ENCODE measurements at regions not wholly inside any gene's neighbourhood (a gene's known extent, or its start where the extent isn't known, plus 50 kb on each side); places are given as distances from the start of the nearest gene placed in this dataset.

DNA sequence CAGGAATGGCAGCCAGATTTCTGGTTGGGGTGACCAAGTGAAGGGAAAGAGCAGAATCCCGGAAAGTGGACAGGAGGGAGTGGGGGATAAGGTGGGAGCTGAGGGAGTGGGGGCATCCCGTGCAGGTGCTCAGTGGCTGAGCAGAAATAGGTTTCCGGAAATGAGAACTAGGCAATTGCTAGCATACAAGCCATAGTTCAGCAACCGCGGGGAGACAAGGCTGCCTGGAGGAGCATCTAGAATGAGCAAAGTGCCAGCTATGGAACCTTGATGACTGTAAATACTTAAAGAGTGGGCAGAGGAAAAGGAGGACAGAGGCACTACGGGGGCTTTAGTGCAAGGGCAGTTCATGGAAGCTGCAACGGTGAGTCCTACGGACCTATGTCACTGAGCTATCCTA is 220.2 kb downstream of the BCL11A start:
- no peak overlapping the region for H3K27ac ChIP-seq (ENCODE audit: low read length)
- ATAC-seq (ENCODE audit: insufficient read depth, low read depth) = no peak
- H4K20me1 ChIP-seq (ENCODE audit: insufficient read depth, low read length) = no peaks in the 10 kb centered on the region
- no peak for DNase-seq
- no peak overlapping the region for H3K4me2 ChIP-seq (ENCODE audit: insufficient read depth, low read length)
- H3K4me1 ChIP-seq (ENCODE audit: insufficient read depth, low read length) = no peaks in the 10 kb centered on the region
- H3K36me3 ChIP-seq (ENCODE audit: insufficient read depth, low read length) = no peaks in the 10 kb centered on the region
- no peaks in the 10 kb centered on the region for H3K79me2 ChIP-seq (ENCODE audit: insufficient read depth, low read length)
- TF ChIP-seq EZH2 (IDR thresholded peaks at IDR 0.05; ENCODE audit: borderline replicate concordance, low read depth, low read length, severe bottlenecking) = no peak
- TF ChIP-seq, protein P1, sequence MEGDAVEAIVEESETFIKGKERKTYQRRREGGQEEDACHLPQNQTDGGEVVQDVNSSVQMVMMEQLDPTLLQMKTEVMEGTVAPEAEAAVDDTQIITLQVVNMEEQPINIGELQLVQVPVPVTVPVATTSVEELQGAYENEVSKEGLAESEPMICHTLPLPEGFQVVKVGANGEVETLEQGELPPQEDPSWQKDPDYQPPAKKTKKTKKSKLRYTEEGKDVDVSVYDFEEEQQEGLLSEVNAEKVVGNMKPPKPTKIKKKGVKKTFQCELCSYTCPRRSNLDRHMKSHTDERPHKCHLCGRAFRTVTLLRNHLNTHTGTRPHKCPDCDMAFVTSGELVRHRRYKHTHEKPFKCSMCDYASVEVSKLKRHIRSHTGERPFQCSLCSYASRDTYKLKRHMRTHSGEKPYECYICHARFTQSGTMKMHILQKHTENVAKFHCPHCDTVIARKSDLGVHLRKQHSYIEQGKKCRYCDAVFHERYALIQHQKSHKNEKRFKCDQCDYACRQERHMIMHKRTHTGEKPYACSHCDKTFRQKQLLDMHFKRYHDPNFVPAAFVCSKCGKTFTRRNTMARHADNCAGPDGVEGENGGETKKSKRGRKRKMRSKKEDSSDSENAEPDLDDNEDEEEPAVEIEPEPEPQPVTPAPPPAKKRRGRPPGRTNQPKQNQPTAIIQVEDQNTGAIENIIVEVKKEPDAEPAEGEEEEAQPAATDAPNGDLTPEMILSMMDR (IDR thresholded peaks at IDR 0.05; ENCODE audit: borderline replicate concordance, extremely low read depth, low read length, poor library complexity, severe bottlenecking) = no peak
- no peaks in the 10 kb centered on the region for H3K9me3 ChIP-seq (ENCODE audit: insufficient read depth, low read length, severe bottlenecking)
- no peak overlapping the region for H2AFZ ChIP-seq (ENCODE audit: low read depth, low read length)
- H3K4me3 ChIP-seq (ENCODE audit: low read depth in 1 of 2, low read length in 2 of 2) = no peak overlapping the region
- H3K27me3 ChIP-seq (ENCODE audit: insufficient read depth, low read length, poor library complexity) = no peaks in the 10 kb centered on the region
- H3K9ac ChIP-seq (ENCODE audit: low read depth, low read length) = no peak overlapping the region

DNA sequence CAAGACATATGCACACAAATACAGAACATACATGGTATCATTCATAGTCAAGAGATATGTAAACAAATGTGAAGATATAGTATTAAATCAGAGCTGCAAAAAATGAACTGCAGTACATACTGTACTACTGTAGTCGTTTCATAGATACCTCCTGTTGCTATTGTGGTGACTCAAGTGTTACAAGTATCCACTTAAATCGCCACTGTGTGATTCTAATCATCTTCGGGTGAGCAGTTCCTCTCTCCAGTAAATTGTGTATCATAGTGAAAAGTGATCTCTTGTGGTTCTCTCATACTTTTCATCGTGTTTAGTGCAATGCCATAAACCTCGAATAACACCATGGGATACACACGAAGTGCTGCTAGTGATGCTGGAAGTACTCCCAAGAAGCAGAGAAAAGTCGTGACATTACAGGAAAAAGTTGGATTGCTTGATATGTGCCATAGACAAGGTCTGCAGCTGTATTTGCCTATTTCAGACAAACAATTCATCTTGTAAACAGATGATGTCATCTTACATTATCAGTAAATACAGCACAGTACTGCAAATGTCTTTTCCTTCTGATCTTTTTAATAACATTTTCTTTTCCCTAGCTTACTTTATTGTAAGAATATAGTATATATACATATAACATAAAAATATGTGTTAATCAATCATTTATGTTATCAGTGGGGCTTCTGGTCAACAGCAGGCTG is 222.2 kb downstream of the BCL11A start:
- ATAC-seq (ENCODE audit: insufficient read depth, low read depth) = no peak
- TF ChIP-seq, protein P1 (IDR thresholded peaks at IDR 0.05; ENCODE audit: borderline replicate concordance, extremely low read depth, low read length, poor library complexity, severe bottlenecking) = no peak
- TF ChIP-seq EZH2 (IDR thresholded peaks at IDR 0.05; ENCODE audit: borderline replicate concordance, low read depth, low read length, severe bottlenecking) = no peak
- no peaks in the 10 kb centered on the region for H3K4me1 ChIP-seq (ENCODE audit: insufficient read depth, low read length)
- H3K27me3 ChIP-seq (ENCODE audit: insufficient read depth, low read length, poor library complexity) = no peaks in the 10 kb centered on the region
- H3K9ac ChIP-seq (ENCODE audit: low read depth, low read length) = no peak overlapping the region
- no peak overlapping the region for H2AFZ ChIP-seq (ENCODE audit: low read depth, low read length)
- H3K27ac ChIP-seq (ENCODE audit: low read length) = no peak overlapping the region
- no peaks in the 10 kb centered on the region for H3K36me3 ChIP-seq (ENCODE audit: insufficient read depth, low read length)
- no peaks in the 10 kb centered on the region for H3K79me2 ChIP-seq (ENCODE audit: insufficient read depth, low read length)
- no peak overlapping the region for H3K4me3 ChIP-seq (ENCODE audit: low read depth in 1 of 2, low read length in 2 of 2)
- no peaks in the 10 kb centered on the region for H3K9me3 ChIP-seq (ENCODE audit: insufficient read depth, low read length, severe bottlenecking)
- DNase-seq = no peak
- no peak overlapping the region for H3K4me2 ChIP-seq (ENCODE audit: insufficient read depth, low read length)
- no peaks in the 10 kb centered on the region for H4K20me1 ChIP-seq (ENCODE audit: insufficient read depth, low read length)

DNA sequence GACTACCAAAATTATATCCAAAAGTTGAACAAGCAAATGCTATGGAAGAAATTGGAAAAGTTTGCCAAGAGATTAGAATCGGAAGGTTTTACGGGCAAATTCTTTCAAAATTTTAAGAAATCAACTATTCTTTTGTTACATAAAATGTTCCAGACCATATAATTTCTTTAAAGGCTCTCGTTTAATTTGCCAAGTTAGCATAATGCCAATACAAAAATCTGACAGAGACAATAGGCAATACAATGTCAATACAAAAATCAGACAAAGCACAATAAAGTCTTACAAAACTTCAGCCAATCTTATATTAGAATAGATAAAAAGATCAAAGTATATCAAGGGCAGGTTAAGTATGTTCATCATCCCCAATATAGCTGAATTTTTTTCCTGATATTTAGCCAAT is 224.2 kb downstream of the BCL11A start:
- H3K4me1 ChIP-seq (ENCODE audit: insufficient read depth, low read length) = no peaks in the 10 kb centered on the region
- no peaks in the 10 kb centered on the region for H4K20me1 ChIP-seq (ENCODE audit: insufficient read depth, low read length)
- H3K4me2 ChIP-seq (ENCODE audit: insufficient read depth, low read length) = no peak overlapping the region
- no peak overlapping the region for H2AFZ ChIP-seq (ENCODE audit: low read depth, low read length)
- no peak for TF ChIP-seq EZH2 (IDR thresholded peaks at IDR 0.05; ENCODE audit: borderline replicate concordance, low read depth, low read length, severe bottlenecking)
- TF ChIP-seq, protein P1 (IDR thresholded peaks at IDR 0.05; ENCODE audit: borderline replicate concordance, extremely low read depth, low read length, poor library complexity, severe bottlenecking) = no peak
- ATAC-seq (ENCODE audit: insufficient read depth, low read depth) = no peak
- no peaks in the 10 kb centered on the region for H3K36me3 ChIP-seq (ENCODE audit: insufficient read depth, low read length)
- H3K4me3 ChIP-seq (ENCODE audit: low read depth in 1 of 2, low read length in 2 of 2) = no peak overlapping the region
- no peaks in the 10 kb centered on the region for H3K27me3 ChIP-seq (ENCODE audit: insufficient read depth, low read length, poor library complexity)
- no peak for DNase-seq
- H3K27ac ChIP-seq (ENCODE audit: low read length) = no peak overlapping the region
- no peaks in the 10 kb centered on the region for H3K79me2 ChIP-seq (ENCODE audit: insufficient read depth, low read length)
- H3K9me3 ChIP-seq (ENCODE audit: insufficient read depth, low read length, severe bottlenecking) = peaks cover 3% of the 10 kb centered on the region
- H3K9ac ChIP-seq (ENCODE audit: low read depth, low read length) = no peak overlapping the region
